CD4-positive, alpha-beta T cell (primary cell): ENCODE measurements at regions not wholly inside any gene's neighbourhood (a gene's known extent, or its start where the extent isn't known, plus 50 kb on each side); places are given as distances from the start of the nearest gene placed in this dataset.

Experiments used
- ATAC-seq: fragments of 200-7000 bp; cut with Tn5 transposase; one replicate; pipeline ENCODE4 v1.10.0; 2022; ENCODE audit warnings: mild to moderate bottlenecking; ENCODE audit not compliant: poor library complexity
- CTCF ChIA-PET: fragments of 350-600 bp; sonication (Branson Sonifier 250); formaldehyde crosslinking; loops from one replicate; lab custom pipeline; 2021; ENCODE audit warnings: antibody characterized with exemption, inconsistent platforms; lab: Charles Lee
- POLR2A ChIA-PET: fragments of 350-600 bp; sonication (Branson Sonifier 250); formaldehyde crosslinking; loops from one replicate; lab custom pipeline; 2021; ENCODE audit warnings: antibody characterized with exemption, inconsistent platforms; lab: Charles Lee
- DNase-seq, 14 experiments: peaks; one replicate each; pipeline ENCODE4 v3.0.0-alpha.2; 2013 to 2020; ENCODE audit warnings: mixed read lengths in 2 of 14
- H3K27ac ChIP-seq, 2 donors: one replicate each; pipeline versions ENCODE4 v1.5.1 to v1.7.0; 2013; ENCODE audit warnings: low read length in 2 of 2, low read depth in 1 of 2, mild to moderate bottlenecking in 1 of 2
- H3K27me3 ChIP-seq, 2 experiments: 1 replicate in 1 of 2; 2 replicates in 1 of 2; pipeline versions ENCODE4 v1.6.1 to v1.7.0; 2013; ENCODE audit warnings: low read length in 2 of 2, control low read depth in 1 of 2, mild to moderate bottlenecking in 1 of 2, moderate library complexity in 1 of 2; ENCODE audit not compliant: insufficient read depth in 2 of 2, control insufficient read depth in 1 of 2
- H3K36me3 ChIP-seq: one replicate; pipeline ENCODE4 v1.6.1; 2013; ENCODE audit warnings: low read length, control low read depth; ENCODE audit not compliant: insufficient read depth
- H3K4me1 ChIP-seq: one replicate; pipeline ENCODE4 v1.6.1; 2013; ENCODE audit warnings: low read length, control low read depth; ENCODE audit not compliant: insufficient read depth
- H3K4me3 ChIP-seq: one replicate; pipeline ENCODE4 v1.5.1; 2013; ENCODE audit warnings: mild to moderate bottlenecking, low read length, moderate library complexity
- H3K9me3 ChIP-seq, 2 experiments: 1 replicate in 1 of 2; 2 replicates in 1 of 2; pipeline versions ENCODE4 v1.6.1 to v1.7.0; 2013; ENCODE audit warnings: low read length in 2 of 2, mild to moderate bottlenecking in 2 of 2, control low read depth in 1 of 2, moderate library complexity in 1 of 2; ENCODE audit not compliant: control insufficient read depth in 1 of 2, insufficient read depth in 1 of 2
- H3K27ac Mint-ChIP-seq: one replicate; pipeline ENCODE4 v1.8.0; 2020; ENCODE audit warnings: mixed read lengths
- H3K27me3 Mint-ChIP-seq: one replicate; pipeline ENCODE4 v1.8.0; 2021; ENCODE audit warnings: mixed read lengths
- H3K36me3 Mint-ChIP-seq: one replicate; pipeline ENCODE4 v1.8.0; 2021; ENCODE audit warnings: low read depth, mixed read lengths
- H3K4me1 Mint-ChIP-seq: one replicate; pipeline ENCODE4 v1.8.0; 2021; ENCODE audit warnings: low read depth, mixed read lengths
- H3K4me3 Mint-ChIP-seq: one replicate; pipeline ENCODE4 v1.8.0; 2020; ENCODE audit warnings: mild to moderate bottlenecking, mixed read lengths
- H3K9me3 Mint-ChIP-seq: one replicate; pipeline ENCODE4 v1.8.0; 2020; ENCODE audit warnings: mixed read lengths
- intact Hi-C, 2 experiments: fragments of 100-400 bp; cut with DNase I in 1 of 2; cut with micrococcal nuclease in 1 of 2; formaldehyde crosslinking; loops; one replicate each; pipeline versions ENCODE4 v1.15.1 to v1.9.0; 2023 to 2025; cut with DNase I, micrococcal nuclease
- TF ChIP-seq, protein P1 (sequence below): fragments of 200-600 bp; IDR thresholded peaks from one replicate; pipeline ENCODE4 v1.8.0; 2022; ENCODE audit warnings: antibody characterized with exemption, mild to moderate bottlenecking

DNA sequence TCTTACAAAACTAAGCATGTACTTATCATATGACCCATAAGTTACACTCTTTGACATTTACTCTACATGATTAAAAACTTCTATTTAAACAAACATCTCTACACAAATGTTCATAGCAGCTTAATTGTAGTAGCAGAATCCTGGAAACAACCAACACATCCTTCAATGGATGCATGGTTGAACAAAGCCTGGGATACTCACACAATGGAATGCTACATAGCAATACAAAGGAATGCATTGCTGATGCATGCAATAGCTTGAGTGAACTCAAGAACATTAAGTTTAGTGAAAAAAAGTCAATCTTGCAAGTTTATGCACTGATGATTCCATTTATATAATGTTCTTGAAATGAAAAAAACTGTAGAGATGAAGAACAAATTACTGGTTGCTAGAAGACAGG lies 686.9 kb downstream of the LRRIQ3 start:
- TF ChIP-seq, protein P1, sequence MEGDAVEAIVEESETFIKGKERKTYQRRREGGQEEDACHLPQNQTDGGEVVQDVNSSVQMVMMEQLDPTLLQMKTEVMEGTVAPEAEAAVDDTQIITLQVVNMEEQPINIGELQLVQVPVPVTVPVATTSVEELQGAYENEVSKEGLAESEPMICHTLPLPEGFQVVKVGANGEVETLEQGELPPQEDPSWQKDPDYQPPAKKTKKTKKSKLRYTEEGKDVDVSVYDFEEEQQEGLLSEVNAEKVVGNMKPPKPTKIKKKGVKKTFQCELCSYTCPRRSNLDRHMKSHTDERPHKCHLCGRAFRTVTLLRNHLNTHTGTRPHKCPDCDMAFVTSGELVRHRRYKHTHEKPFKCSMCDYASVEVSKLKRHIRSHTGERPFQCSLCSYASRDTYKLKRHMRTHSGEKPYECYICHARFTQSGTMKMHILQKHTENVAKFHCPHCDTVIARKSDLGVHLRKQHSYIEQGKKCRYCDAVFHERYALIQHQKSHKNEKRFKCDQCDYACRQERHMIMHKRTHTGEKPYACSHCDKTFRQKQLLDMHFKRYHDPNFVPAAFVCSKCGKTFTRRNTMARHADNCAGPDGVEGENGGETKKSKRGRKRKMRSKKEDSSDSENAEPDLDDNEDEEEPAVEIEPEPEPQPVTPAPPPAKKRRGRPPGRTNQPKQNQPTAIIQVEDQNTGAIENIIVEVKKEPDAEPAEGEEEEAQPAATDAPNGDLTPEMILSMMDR, result no peak
- POLR2A ChIA-PET, result no interaction called here
- Histone ChIP-seq H3K9me3 (no peaks in the 10 kb centered on the region), H3K4me1 (no peaks in the 10 kb centered on the region), H3K27me3 (no peaks in the 10 kb centered on the region), H3K27ac (no peak overlapping the region), H3K4me3 (no peak overlapping the region), H3K36me3 (no peaks in the 10 kb centered on the region)
- intact Hi-C loops, result no loop called here
- Mint-ChIP-seq H3K9me3 (peaks cover 2% of the 10 kb centered on the region), H3K36me3 (no peaks in the 10 kb centered on the region), H3K27ac (no peak overlapping the region), H3K4me1 (no peaks in the 10 kb centered on the region), H3K27me3 (no peaks in the 10 kb centered on the region), H3K4me3 (no peak overlapping the region)
- ATAC-seq (no peak), DNase-seq (no peak)
- CTCF ChIA-PET, result no interaction called here

DNA sequence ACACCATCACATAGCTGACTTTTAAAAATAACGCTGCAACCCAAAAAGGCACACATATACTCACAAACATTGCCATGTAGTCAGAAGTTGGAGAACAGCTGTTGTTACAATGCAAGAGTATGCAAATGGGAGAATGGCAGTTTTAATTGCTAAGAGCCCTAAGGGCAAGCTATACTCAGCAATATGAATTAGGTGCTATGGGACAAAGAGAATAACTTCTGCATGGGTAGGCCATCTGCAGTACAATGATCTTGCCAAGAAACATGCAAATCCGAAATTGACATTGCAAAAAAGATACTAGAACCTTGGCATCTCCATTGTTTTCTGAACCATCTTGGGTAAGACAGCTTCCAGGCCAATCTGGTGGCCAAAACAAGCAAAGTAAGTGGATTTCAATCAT lies 697.8 kb downstream of the LRRIQ3 start:
- no peak for DNase-seq
- Mint-ChIP-seq H3K9me3 (peaks cover 9% of the 10 kb centered on the region), H3K36me3 (no peaks in the 10 kb centered on the region), H3K4me3 (no peak overlapping the region), H3K4me1 (no peaks in the 10 kb centered on the region), H3K27ac (no peak overlapping the region), H3K27me3 (no peaks in the 10 kb centered on the region)
- POLR2A ChIA-PET, result no interaction called here
- Histone ChIP-seq H3K4me3 (no peak overlapping the region), H3K36me3 (no peaks in the 10 kb centered on the region), H3K27ac (no peak overlapping the region), H3K27me3 (no peaks in the 10 kb centered on the region), H3K4me1 (no peaks in the 10 kb centered on the region), H3K9me3 (no peaks in the 10 kb centered on the region)
- intact Hi-C loops, result no loop called here
- CTCF ChIA-PET, result no interaction called here
- no peak for ATAC-seq
- TF ChIP-seq, protein P1, result no peak

DNA sequence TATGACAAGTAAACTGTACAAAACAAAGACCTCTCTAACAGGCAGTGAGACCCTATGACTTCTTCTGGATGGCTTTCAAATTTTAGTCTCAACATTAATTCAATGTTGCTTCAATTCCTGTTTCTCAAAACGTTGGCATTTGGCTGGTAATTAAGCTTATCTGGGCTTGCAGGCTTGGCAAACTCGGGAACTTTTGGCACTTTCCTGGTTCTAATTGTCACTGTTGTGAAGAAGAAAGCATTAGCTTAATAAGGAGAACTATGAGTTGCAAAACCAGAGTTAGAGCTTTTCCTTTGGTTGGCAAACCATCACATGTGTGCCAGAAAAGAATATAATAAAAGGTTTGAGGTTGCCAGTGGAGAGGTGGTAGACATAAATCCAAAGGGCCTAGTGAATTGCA lies 698.3 kb downstream of the LRRIQ3 start:
- intact Hi-C loops, result no loop called here
- Mint-ChIP-seq H3K27ac (no peak overlapping the region), H3K4me3 (no peak overlapping the region), H3K4me1 (no peaks in the 10 kb centered on the region), H3K27me3 (no peaks in the 10 kb centered on the region), H3K9me3 (peaks cover 9% of the 10 kb centered on the region), H3K36me3 (no peaks in the 10 kb centered on the region)
- H3K4me3 ChIP-seq, result no peak overlapping the region
- no peak overlapping the region for H3K27ac ChIP-seq
- DNase-seq (no peak), ATAC-seq (no peak)
- no peaks in the 10 kb centered on the region for H3K9me3 ChIP-seq
- TF ChIP-seq, protein P1, result no peak
- CTCF ChIA-PET, result no interaction called here
- POLR2A ChIA-PET, result no interaction called here
- no peaks in the 10 kb centered on the region for H3K4me1 ChIP-seq
- H3K27me3 ChIP-seq, result no peaks in the 10 kb centered on the region
- H3K36me3 ChIP-seq, result no peaks in the 10 kb centered on the region
